Heart left ventricle (tissue), 13 donors: ENCODE measurements at regions not wholly inside any gene's neighbourhood (a gene's known extent, or its start where the extent isn't known, plus 50 kb on each side); places are given as distances from the start of the nearest gene placed in this dataset.
"Not testable (repeated sequence)": the region's sequence is repeated elsewhere in the genome, so short reads cannot be mapped to it uniquely, and the experiment has no call there.

Experiments
- POLR2A ChIP-seq, 2 donors: fragments of 450-650 bp; IDR thresholded peaks; one replicate each; pipeline ENCODE4 v1.6.1; 2017; ENCODE audit warnings: antibody characterized with exemption in 2 of 2, mild to moderate bottlenecking in 2 of 2, moderate library complexity in 2 of 2
- TF ChIP-seq, protein P1 (sequence below), 12 donors: fragments of 200-600 bp; sonication (generic) in 4 of 12; IDR thresholded peaks; one replicate each; pipeline versions ENCODE4 v1.5.0 to v1.8.0; 2018 to 2022; ENCODE audit warnings: antibody characterized with exemption in 12 of 12, mild to moderate bottlenecking in 5 of 12
- donor health status: ischemic (EF 13 %, LVEDD 7.1; RV severe dilation, severe dysfunction).
- donor health status: DM: no; HTN: yes; CAD: no.
- donor health status: DM: no; HTN: no; CAD: no.
- donor health status: ischemic (EF 25% LVEDD 6.9; RV normal size, moderate dysfunction).
- donor health status: ischemic (EF 25% LVEDD 5.7; RV mildly dilated, moderate dysfunction).
- donor health status: ischemic (EF 35%, LVEDD 5.7; RV mildly dilated, moderate dysfunction).
- donor health status: nonischemic (EF 11% LVEDD 7.7; RV severe dilation, severe dysfunction).
- donor health status: DM: yes; HTN: yes; CAD: no.
- donor health status: PGD.
- donor health status: ischemic (EF 29% LVEDD 5.4; RV normal size, mild dysfunction).
- donor health status: nonischemic (EF 23%, LVEDD 6.1; RV moderate dilation, normal function).

DNA sequence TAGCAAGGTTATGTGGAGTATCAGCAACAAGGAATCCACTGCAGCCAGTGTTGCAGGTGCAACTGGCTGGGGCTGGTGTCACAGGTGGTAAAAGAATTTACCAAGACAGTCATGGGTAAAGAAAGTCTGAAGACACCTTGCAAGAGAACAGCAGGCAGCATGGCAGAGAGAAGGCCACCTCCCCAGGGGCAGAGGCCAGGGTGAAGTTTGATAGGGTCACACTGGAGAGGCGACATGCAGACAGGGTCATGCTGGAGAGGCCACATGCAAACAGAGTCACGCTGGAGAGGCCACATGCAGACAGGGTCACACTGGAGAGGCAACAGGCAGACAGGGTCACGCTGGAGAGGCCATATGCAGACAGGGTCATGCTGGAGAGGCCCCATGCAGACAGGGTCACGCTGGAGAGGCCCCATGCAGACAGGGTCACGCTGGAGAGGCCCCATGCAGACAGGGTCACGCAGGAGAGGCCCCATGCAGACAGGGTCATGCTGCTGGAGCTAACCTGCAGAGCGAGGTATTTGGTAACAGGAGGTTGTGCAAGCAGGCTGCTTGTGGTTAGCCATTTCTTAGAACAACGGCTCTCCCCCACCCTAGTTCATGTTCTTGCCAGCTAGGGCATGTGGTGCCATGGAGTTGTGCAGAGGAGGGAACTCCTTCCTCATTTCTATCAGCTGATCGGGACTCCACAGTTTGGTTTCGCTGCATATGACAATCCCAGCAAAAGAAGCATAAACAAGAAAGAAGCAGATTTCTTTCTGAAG, 188.2 kb upstream of the FOXD4L5 start:
- TF ChIP-seq, protein P1, sequence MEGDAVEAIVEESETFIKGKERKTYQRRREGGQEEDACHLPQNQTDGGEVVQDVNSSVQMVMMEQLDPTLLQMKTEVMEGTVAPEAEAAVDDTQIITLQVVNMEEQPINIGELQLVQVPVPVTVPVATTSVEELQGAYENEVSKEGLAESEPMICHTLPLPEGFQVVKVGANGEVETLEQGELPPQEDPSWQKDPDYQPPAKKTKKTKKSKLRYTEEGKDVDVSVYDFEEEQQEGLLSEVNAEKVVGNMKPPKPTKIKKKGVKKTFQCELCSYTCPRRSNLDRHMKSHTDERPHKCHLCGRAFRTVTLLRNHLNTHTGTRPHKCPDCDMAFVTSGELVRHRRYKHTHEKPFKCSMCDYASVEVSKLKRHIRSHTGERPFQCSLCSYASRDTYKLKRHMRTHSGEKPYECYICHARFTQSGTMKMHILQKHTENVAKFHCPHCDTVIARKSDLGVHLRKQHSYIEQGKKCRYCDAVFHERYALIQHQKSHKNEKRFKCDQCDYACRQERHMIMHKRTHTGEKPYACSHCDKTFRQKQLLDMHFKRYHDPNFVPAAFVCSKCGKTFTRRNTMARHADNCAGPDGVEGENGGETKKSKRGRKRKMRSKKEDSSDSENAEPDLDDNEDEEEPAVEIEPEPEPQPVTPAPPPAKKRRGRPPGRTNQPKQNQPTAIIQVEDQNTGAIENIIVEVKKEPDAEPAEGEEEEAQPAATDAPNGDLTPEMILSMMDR (IDR thresholded peaks at IDR 0.05) = not testable (repeated sequence)
- not testable (repeated sequence) for TF ChIP-seq POLR2A (IDR thresholded peaks at IDR 0.05)
